Renal cortical epithelial cell (primary cell): ENCODE measurements at regions not wholly inside any gene's neighbourhood (a gene's known extent, or its start where the extent isn't known, plus 50 kb on each side); places are given as distances from the start of the nearest gene placed in this dataset.

Experiments used
- DNase-seq: peaks from one replicate; pipeline ENCODE4 v3.0.0-alpha.2; 2011; ENCODE audit warnings: low read depth

DNA sequence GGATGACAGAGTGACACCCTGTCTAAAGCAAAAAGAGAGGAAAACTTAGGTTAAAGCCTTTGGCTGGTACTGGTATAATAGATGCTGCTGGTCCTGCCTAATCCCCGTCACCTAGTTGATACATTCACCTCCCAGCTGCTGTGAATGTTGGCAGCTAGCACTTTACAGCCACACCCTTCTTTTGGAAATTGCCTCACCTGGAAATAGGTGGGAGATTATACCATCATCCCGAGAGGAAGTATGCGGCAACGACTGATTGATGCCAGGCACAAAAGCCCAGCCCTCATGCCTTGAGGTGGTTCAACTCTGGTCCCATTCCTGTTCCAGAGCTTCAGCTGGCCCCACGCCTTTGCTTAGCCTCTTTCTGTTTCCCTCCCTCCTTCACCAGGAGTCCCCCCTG, 53.2 kb upstream of the SIAH1 start:
- DNase-seq = no peak

DNA sequence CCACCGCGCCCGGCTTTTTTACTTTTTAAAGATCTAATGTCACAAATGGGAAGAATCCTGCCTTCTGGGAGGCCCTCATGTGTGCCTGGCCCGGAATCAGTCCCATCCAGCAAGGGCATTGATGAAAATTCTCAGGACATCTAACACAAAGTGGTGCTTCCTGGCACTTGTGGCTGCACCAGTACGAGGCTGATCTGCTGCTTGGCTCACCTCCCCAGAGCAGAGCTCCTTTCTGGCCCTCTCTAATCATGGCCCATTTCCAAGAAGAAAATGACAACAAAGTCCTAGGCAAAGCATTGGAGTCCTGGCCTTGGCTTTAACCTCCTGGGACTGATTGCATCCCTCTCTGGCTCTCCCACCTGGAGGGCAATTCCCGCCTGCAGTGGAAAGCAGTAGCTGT, 50.7 kb upstream of the SIAH1 start:
- no peak for DNase-seq

DNA sequence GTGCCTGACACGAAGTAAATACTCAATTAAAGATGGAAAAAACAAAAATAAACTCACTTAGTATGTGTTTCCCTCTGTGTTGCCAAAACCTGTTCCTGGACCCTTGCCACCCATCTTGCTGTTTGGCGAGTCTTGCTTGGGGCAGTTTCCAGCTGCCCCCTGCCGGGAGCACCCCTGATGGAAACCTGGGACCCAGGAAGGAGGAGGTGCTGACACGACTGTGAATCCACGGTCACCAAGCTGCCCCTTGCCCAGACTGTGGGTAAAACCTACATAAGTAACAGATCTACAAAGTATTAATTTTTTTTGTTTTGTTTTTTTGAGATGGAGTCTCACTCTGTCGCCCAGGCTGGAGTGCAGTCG, 50.1 kb upstream of the SIAH1 start:
- DNase-seq = no peak
